ENCODE measurements at regions not wholly inside any gene's neighbourhood (a gene's known extent, or its start where the extent isn't known, plus 50 kb on each side); places are given as distances from the start of the nearest gene placed in this dataset.

DNA sequence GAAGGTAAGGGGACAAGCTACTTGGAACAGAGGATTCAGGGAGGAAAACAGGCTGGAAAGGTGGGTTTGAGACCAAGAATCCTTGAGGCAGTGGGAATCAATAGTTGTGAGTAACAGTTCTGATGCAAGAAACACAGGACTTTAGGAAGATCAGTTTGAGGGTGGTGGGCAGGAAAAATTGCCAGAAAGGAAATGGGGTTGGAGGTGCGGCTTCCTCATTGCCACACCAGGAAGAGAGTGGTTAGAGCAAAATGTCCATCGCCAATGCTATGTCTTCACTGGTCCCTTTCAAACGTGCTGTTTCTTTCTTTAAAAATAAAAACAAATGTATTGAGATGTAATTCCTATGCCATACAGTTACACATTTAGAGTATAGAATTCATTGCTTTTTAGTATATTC lies 57.1 kb upstream of the NOCT start:
- DNase-seq (ENCODE audit: low read depth), result no peak
- TF ChIP-seq, protein P1, sequence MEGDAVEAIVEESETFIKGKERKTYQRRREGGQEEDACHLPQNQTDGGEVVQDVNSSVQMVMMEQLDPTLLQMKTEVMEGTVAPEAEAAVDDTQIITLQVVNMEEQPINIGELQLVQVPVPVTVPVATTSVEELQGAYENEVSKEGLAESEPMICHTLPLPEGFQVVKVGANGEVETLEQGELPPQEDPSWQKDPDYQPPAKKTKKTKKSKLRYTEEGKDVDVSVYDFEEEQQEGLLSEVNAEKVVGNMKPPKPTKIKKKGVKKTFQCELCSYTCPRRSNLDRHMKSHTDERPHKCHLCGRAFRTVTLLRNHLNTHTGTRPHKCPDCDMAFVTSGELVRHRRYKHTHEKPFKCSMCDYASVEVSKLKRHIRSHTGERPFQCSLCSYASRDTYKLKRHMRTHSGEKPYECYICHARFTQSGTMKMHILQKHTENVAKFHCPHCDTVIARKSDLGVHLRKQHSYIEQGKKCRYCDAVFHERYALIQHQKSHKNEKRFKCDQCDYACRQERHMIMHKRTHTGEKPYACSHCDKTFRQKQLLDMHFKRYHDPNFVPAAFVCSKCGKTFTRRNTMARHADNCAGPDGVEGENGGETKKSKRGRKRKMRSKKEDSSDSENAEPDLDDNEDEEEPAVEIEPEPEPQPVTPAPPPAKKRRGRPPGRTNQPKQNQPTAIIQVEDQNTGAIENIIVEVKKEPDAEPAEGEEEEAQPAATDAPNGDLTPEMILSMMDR (conservative IDR thresholded peaks at IDR 0.05; ENCODE audit: low read depth, low read length), result no peak
- no peak overlapping the region for H3K4me3 ChIP-seq (ENCODE audit: low read depth, low read length)

DNA sequence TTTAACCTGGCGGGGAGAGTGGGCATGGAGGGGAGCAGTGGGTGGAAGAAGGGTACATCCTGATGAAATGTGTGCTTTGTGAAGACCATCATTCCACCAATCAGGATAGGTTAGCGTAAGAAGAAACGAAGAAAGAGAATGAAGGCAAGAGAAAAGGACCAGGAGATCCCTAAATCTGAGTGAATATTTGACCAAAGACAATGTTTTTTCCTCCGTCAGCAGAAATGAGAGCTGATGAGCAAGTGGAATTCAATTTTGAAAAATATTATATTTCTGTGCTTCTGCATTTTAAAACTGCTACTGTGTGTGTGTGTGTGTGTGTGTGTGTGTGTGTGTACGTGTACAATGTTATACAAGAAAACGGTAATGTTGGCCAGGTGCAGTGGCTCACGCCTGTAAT lies 58.3 kb upstream of the NOCT start:
- TF ChIP-seq, protein P1 (conservative IDR thresholded peaks at IDR 0.05; ENCODE audit: low read depth, low read length), result no peak
- no peak overlapping the region for H3K4me3 ChIP-seq (ENCODE audit: low read depth, low read length)
- no peak for DNase-seq (ENCODE audit: low read depth)

DNA sequence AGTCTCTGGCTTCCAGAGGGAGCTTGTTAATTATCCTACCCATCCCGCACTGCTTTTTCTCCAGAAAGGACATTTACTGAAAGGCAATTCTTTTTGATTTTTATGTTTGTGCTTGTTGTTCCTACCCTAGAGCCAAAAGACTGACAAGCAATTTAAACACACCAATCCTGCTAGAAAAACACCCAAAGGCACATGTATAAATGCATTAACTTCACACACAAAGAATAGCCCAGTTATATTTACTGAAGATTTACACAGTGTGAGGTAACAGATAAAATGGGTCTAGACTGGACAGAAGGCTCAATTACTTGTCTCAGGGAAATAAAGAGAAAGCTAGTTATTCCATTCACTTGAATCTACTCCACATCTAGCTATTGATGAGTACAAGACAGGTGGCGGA lies 61.2 kb upstream of the NOCT start:
- TF ChIP-seq, protein P1 (conservative IDR thresholded peaks at IDR 0.05; ENCODE audit: low read depth, low read length), result no peak
- no peak overlapping the region for H3K4me3 ChIP-seq (ENCODE audit: low read depth, low read length)
- no peak for DNase-seq (ENCODE audit: low read depth)

DNA sequence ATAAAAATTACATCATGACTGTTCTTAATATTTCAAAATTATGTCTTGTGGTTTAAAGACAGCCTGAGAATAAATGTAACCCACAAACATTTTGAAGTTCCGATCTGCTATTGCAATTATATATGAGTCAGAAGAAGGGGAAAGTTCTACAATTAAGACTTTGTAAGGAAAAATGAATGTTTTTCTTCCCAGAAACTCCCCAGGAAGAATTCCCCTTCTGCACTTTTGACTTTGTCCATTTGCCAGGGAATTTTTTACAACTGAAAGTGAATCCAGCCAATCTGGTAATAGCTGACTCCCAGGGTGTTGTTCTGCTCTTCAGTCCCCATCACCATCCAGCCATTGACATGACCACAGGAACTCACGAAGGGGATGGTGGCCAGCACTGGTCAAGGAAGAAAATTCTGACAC lies 61.6 kb upstream of the NOCT start:
- no peak overlapping the region for H3K4me3 ChIP-seq (ENCODE audit: low read depth, low read length)
- DNase-seq (ENCODE audit: low read depth), result peak; percentile 79
- TF ChIP-seq, protein P1 (conservative IDR thresholded peaks at IDR 0.05; ENCODE audit: low read depth, low read length), result no peak

DNA sequence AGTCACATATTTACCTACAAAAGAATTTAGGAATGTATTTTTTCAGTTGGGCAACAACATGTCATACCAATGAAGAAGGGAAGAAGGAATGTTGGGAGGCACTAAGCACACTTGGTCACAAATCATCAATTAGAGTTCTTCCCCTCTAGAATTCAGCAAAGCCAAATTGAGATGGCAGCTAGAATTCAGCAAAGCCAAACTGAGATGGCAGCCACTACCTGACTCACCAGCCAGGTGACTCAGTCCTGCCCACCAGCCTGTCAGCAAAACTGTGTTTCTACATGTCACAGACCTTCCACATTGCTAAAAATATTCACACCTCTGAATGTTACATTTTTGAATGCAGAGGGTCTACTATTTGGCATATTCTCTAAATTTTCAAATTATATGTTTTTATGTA lies 63.2 kb upstream of the NOCT start:
- no peak overlapping the region for H3K4me3 ChIP-seq (ENCODE audit: low read depth, low read length)
- DNase-seq (ENCODE audit: low read depth), result no peak
- TF ChIP-seq, protein P1 (conservative IDR thresholded peaks at IDR 0.05; ENCODE audit: low read depth, low read length), result no peak

DNA sequence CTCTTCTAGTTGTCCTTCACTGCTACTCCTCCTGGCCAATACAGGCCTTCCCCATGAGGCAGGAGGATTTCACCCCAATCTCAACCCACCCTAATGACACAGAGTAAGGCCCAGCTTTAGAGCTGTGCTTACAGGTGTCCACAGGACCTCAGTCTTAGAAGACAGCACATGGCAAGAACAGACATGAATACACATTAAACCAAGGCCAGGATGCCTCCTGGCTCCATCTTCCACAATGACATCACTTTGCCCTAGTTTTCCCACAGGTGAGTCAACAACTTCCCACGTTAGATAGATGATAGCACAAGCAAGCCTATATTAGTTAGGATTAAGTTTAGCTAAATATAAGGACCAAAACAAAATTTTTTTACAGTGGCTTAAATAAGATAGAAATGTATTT lies 63.8 kb upstream of the NOCT start:
- no peak overlapping the region for H3K4me3 ChIP-seq (ENCODE audit: low read depth, low read length)
- TF ChIP-seq, protein P1 (conservative IDR thresholded peaks at IDR 0.05; ENCODE audit: low read depth, low read length), result no peak
- no peak for DNase-seq (ENCODE audit: low read depth)

DNA sequence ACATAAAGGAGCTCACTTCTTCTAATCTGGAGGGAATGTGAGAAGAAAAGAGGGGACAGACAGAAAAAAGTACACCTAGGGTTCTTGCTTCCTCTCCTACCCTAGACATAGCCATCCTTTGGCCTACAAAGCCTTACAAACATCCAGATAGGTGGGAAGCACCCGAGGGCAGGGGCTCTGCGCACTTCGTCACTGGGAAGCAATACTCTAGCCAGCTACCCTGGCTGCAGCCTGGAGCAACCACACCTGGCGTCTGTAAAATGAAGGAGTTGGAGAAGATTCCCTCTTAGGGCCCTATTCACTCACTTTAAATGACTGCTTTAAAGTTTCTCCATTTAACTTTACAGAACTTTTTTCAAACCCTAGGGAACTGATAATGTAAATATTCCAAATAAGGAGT lies 65.7 kb upstream of the NOCT start:
- DNase-seq (ENCODE audit: low read depth), result no peak
- TF ChIP-seq, protein P1 (conservative IDR thresholded peaks at IDR 0.05; ENCODE audit: low read depth, low read length), result no peak
- no peak overlapping the region for H3K4me3 ChIP-seq (ENCODE audit: low read depth, low read length)

Data from epithelial cell of proximal tubule (primary cell).